Eye (tissue), 1 donor: ENCODE measurements at regions not wholly inside any gene's neighbourhood (a gene's known extent, or its start where the extent isn't known, plus 50 kb on each side); places are given as distances from the start of the nearest gene placed in this dataset.

Experiments used
- DNase-seq: peaks from one replicate; pipeline ENCODE4 v3.0.0-alpha.2; 2015

DNA sequence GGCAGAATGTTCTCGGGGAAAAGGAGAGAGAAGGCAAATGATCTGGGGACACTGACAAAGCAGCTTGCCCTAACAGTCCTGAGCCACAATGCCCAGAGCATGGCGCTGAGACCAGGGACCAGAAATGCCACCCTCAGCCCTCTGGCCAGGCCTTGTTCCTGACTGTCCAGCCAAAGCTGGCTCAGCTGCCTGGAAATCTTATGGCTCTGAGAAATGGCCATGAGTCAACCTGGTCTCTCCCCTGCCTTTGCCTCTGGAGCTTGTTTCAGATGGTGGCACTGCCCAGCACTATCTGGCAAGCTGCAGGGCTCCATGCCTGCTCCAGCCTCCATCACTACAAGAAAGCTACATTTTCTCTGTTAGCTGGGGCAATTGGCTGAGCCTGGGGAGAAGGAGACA lies 90.5 kb upstream of the PLXNA4 start:
- no peak for DNase-seq

DNA sequence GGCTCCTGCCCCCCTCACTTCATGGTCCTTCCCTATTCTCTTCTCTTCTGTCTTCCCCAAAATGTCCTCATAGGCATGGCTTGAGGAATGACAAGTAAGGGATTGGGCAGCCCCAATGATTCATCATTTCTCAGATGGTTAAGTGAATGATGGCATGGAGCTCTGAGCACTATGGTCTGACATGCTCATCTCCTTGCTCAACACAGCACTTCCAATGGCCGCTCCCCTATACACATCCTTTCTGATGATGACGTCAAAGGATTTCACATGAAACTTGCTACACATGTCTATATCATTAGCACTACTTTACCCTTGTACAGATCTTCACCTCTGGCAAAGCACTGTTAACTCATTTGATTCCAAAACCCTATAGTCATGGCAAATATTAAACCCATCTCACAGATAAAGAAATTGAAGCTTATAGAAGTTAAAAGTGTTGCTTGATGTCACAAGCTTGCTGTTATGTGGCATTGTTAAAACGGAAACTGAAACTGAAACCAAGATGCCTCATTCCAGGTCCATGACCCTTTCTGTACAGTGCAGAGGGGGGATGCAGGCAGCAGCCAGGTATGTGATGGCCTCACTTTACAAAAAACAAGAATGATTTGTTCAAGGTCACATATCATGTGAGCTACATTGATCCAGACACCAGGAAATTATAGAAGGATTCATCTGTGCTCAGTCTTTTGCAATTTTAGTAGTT lies 90.0 kb upstream of the PLXNA4 start:
- no peak for DNase-seq

DNA sequence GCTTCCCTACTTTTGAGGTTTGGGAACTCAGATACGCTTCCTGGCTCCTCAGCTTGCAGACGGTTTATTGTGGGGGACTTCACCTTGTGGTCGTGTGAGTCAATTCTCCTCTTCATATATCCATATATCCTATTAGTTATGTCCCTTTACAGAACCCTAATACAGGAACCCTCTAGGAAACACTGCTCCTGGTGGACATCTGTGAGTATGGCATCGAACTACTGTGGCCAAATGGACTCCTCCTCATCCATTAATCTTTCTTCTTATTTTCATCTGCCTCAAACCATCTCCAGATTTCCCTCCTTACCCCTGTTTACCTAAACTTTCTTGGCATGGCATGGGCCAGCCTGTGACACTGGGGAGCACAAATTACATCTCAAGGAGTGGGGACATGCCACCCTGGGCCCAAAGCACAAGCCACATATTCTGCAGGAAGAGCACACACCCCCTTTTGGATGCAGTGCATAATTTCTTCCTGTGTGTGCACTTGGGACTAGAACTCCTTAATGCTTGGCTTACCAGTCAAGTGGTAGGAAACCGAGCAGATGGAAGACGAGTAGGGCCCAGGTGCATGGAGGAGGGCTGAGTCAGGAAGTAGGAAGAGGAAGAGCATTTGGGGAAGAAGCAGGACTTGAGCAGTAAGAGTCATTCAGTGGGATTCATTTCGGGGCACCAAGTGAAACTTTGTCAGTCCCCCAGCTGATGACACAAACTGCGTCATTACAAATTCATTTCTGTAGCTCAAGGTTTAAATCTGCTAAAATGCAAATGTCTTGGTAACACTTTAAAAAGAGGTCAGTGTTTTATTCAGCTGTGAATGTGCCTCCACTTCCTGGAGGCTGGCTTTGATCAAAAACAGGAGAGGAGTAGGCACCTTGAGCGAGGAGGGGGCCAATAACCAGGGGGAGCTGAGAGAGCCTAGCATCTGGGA lies 80.8 kb upstream of the PLXNA4 start:
- peak; percentile 31 for DNase-seq

DNA sequence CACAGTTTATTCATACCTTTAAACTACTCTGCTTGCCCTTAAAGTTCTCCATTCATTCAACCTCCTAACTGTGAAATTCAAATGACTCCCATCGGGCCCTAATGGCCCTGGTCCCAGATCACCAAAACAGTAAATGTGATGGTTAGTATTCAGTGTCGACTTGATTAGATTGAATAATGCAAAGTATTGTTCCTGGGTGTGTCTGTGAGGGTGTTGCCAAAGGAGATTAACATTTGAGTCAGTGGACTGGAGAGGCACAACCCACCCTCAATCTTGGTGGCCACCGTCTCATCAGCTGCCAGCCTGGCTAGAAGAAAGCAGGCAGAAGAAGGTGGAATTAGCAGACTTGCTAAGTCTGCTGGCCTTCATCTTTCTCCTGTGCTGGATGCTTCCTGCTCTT lies 80.1 kb upstream of the PLXNA4 start:
- no peak for DNase-seq

DNA sequence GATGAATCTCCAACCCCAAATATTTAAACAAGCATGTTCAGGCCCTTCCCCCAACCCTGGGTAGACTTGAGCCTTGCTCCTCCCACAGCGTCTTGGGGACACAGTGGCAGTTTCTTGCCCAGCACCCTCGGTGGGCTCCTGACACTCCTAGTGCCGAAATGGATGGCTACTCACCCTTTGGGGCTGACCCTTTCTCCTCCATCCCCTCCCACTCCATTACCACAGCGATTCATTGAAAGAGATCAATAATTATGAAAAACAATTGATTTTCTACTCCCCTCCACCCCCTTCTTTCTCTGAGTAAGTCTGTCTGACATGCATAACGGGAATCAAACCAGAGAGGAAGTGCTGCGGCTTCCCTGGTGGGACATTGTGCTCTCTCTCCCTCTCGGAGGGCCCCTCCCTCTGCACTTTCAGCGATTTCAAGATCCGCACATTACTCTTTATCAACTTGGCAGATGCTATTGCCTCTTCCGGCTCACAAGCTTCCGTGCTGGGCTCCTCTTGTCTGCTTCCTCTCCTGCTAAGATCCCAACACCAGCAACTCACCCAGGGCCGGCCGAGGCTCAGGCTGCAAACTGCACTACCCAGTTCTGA lies 79.0 kb upstream of the PLXNA4 start:
- peak; percentile 64 for DNase-seq

DNA sequence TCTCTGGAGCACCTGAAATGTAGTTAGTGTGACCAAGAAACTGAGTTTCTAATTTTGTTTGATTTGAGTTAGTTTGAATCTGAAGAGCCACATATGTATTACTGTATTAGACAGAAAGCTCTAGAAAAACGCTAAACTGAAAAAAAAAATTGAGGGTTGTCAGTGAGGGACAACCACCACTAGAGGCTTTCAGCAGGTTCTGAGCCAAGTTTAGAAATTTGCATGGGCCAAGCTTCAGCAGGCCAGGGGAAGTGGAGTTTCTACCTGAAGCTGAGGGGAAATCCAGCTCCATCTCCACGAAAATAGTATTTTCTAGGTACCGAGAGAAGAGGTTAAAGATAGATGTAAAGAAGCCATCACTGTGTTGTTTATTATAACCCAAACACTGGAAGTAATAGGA lies 77.9 kb upstream of the PLXNA4 start:
- peak; percentile 4 for DNase-seq

DNA sequence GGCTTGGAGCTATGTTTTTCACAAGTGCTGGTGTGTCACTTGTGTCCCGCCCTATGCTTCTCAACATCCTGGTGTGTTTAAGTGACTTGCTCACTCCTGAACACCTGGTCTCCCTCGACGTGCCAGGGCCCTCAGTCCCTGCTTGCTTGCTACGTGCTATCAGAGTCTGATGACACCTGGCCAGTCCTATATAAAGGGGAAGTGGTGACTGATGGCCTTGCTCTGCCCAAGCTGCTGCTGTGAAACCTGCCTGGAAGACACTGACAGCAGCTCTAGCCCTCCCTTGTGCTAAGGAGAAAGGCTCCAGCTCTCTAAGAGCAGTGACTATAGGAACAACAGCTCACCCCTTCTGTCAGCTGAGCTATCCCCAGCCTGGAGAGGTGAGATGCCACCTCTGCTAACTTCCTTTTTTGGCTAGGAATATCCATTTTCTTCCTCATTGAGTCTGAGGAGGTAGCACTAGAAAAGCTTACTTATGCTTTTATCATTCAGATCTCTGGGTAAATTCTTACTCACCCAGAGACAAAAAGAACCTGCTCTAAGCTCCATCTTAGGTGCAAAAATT lies 77.2 kb upstream of the PLXNA4 start:
- no peak for DNase-seq

DNA sequence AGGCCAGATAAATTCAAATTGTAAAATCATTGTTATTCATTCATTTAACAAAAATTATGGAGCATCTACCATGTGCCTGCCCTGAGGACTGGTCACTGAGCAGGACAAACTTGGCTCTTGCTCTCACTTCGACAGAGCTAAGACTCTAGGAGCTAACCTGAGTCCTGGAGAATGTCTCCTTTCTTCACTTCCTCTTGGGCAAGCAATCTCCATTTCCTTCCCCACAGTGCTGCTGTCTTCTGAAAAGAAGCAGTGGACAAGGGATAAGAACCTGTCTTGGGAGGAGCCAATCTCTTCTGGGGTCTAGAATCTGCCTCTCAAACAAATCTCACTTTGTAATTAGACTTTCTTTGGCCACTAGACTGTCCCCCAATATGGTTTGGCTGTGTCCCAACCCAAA lies 76.2 kb upstream of the PLXNA4 start:
- no peak for DNase-seq

DNA sequence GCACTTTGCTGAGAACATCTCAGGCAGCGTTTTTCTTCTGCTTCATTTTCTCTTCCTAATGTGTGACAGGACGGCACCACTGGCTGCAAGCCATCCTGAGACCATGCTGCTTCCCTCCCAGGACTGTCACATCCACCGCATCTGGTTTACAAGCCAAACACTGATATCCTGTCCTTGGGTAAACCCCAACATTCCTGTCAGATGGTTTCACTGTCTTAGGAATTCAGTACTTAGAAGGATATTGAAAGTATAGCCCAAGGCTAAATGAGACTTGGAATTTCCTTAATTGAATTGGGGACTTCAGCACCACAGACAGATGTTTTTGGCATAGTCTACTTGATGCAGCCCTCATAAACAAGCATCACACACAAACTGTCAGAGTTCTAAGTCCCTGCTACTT lies 74.2 kb upstream of the PLXNA4 start:
- DNase-seq, result peak; percentile 30

DNA sequence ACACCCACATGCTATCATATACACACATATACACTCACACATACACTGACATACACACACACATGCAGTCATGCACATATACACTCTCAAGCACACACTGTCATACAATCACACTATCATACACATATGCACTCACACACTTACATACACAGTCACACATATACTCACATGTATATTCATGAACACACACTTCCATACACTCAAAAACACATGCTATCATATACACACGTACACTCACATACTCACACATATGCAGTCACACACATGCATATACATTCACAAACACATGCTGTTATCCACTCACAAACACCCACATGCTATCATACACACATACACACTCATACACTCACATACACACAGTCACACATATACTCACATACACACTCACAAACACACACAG lies 71.0 kb upstream of the PLXNA4 start:
- no peak for DNase-seq

DNA sequence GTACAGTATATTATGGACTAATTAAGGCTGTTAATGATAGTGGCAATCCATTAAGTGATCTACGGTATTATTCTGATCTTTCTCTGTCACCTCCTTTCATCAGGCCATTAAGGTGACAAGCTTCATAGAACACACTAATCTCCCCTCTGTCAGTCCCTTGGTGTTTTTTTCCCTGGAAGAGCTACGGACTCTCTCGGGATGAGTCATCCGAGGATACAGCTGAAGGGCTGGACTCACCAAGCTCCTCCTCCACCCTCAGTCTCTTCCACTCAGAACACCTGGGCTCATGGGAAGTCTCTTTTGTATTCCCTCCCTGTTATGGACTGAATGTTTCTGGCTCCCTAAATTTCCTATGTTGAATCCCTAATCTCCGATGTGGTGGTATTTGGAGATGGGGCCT lies 69.8 kb upstream of the PLXNA4 start:
- no peak for DNase-seq

DNA sequence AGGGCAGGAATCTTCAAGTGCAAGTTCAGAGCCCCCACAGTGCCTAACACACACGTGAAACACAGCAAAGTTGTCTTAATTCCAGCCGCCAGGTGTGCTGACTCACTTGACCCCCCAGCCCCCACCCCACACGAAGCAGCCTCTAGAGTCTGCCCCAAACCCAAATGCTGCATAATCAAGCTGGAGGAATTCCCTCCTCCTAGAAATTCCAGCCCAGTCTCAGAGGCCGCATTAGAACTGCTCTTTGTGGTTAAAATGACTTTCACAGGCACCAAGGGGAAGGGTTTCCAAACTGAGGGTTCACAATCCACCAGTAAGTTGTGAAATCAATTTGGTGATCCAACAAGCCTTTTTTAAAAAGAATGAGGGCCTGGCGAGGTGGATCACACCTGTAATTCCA lies 67.0 kb upstream of the PLXNA4 start:
- DNase-seq, result no peak

DNA sequence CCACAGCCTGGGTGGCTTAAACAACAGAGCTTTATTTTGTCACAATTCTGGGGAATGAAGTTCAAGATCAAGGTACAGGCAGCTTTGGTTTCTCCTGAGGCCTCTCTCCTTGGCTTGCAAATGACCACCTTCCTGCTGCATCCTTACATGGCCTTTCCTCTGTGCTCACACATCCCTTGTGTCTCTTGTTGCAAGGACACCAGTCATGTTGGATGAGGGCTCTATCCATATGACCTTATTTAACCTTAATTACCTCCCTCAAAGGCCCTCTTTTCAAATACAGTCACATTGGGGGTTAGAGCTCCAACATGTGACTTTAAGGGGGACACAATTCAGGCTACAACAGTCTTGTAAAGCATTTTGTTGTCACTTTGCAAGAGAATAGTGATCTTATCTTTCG lies 65.0 kb upstream of the PLXNA4 start:
- no peak for DNase-seq

DNA sequence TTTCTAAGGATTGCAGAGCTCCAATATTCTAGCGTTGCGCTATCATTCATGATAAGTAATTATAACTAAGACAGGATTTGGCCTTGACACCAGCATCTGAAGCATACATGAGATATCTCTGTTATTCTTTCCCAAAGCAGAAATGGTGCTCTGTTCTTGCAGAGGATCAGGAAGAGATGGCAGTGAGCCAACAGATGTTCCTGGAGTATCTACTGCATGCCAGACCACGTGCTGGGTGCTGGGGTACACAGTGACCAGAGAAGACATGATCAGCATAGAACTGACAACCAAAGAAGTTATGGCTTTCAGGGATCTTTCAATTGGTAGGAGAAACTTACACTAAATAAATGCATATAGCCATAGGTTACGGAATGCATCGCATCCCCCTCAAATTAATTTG lies 63.7 kb upstream of the PLXNA4 start:
- no peak for DNase-seq

DNA sequence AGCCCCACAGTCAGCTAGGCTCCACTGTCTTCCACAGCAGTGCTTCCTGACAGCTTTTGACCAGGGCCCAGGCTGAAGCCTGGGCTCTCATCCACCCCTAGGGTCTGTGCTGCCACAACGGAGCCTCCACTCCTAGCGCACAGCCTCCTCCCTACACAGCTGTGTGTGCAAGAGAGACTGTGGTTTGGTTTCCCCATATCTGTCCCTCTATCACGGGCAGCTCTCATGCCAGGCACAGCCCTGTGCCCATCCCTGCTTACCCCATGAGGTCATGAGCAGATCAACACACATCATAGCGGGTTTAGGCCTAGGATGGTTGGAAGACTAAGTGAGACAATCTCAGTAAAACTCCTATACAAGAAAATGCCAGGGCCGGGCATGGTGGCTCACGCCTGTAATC lies 61.7 kb upstream of the PLXNA4 start:
- DNase-seq, result no peak

DNA sequence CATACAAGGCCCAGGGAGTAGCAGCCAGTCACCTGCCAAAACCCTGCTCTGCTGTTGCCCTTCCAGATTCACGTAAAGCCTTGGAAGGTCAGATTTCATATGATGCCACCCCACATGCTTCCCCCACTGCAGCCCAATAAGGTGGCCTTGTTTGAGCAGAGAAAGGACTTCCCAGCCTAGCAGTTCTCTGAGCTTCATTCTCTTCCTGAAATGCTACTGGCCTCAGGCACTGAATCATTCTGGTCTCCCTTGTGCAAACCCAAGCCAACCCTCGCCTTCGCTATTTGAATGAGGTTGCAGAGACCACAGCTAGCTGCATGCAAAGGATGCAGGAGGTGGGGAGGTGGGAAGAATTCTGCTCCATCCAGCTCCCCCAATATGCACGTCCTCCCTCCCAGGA lies 60.3 kb upstream of the PLXNA4 start:
- DNase-seq, result no peak

DNA sequence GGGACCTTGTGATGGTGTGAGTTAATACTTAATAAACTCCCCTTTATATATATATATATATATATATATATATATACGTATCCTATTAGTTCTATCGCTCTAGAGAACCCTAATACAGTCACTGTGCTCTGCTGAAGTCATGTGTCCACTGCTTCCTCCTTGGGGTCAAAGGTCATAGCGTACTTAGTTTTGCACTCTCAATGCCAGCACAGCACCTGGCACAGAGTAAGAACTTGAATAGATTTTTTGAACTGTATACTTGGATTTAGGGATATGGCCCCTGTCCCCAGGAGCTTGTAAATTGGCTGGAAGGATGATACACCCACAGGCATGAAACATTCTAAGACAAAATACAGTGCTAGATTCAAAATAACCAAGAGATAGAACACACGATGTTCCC lies 58.9 kb upstream of the PLXNA4 start:
- DNase-seq, result no peak

DNA sequence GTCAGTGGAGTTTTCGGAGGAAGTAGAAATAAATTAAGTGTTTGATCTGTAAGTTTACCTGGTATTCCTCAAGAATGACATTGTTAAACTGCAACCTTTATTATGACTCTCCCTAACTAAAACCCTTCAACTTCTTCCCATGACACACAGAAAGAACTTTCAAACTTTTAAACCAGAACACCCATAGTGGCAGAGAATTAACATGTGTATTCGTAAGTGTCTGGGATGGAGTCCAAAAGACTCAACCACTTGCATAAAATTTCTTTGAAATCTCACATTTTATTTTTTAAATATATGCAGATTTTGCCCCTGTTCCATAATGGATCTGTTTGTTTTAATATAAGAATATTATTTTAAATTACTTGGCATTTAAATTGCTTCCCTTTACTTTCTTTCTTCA lies 54.6 kb upstream of the PLXNA4 start:
- DNase-seq, result no peak
